Esophagus mucosa (tissue), 1 donor: ENCODE measurements at regions not wholly inside any gene's neighbourhood (a gene's known extent, or its start where the extent isn't known, plus 50 kb on each side); places are given as distances from the start of the nearest gene placed in this dataset.

Experiments used
- ATAC-seq: fragments of 200-7000 bp; cut with Tn5 transposase; one replicate; pipeline ENCODE4 v1.9.1; 2020
- donor health status: DM: yes; HTN: yes; CAD: no.

GRCh38 chr7:11294965-11295364 lies 321.3 kb downstream of the PHF14 start:
- no peak for ATAC-seq

- no peak for ATAC-seq
Measured at GRCh38 chr7:11297126-11297625, 323.5 kb downstream of the PHF14 start.

GRCh38 chr7:11297764-11298163 lies 324.1 kb downstream of the PHF14 start:
- ATAC-seq: no peak

- ATAC-seq: no peak
Measured at GRCh38 chr7:11298220-11298619, 324.5 kb downstream of the PHF14 start.

GRCh38 chr7:11300241-11300640 lies 326.6 kb downstream of the PHF14 start:
- ATAC-seq: no peak

GRCh38 chr7:11302121-11302520 lies 328.4 kb downstream of the PHF14 start:
- no peak for ATAC-seq

- ATAC-seq: no peak
Measured at GRCh38 chr7:11313801-11314200, 340.1 kb downstream of the PHF14 start.

- no peak for ATAC-seq
Measured at GRCh38 chr7:11315666-11316258, 342.1 kb downstream of the PHF14 start.

- ATAC-seq: no peak
Measured at GRCh38 chr7:11317766-11318165, 344.1 kb downstream of the PHF14 start.

GRCh38 chr7:11319491-11320274 lies 346.0 kb downstream of the PHF14 start:
- ATAC-seq: no peak
